HG02870 (cell line): ENCODE measurements at regions not wholly inside any gene's neighbourhood (a gene's known extent, or its start where the extent isn't known, plus 50 kb on each side); places are given as distances from the start of the nearest gene placed in this dataset.
"Not testable (repeated sequence)": the region's sequence is repeated elsewhere in the genome, so short reads cannot be mapped to it uniquely, and the experiment has no call there.

ENCODE experiments used
- ATAC-seq: cut with Tn5 transposase; IDR thresholded peaks from one replicate; pipeline ENCODE4 v1.9.1; 2021; ENCODE audit warnings: mild to moderate bottlenecking, moderate library complexity; ENCODE audit not compliant: unreplicated experiment

DNA sequence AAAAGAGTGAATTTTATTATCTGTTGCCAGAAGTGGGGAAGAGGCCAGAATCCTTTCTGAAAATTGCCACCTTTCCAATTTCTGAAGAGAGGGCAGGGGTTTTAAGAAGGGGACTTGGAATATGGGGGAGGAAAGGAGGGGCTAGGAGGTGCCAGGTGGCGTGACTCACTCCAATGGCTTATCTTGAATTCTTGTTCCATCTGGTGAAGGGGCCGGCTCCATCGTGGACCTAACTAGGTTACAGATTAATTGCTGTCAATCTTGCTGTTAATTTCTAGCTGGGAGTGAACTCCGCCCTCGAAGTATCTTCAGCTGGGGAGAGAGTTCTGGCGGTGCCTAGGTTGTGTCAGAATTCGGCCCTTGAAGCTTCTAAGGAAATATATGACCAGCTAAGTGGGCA, 138.7 kb downstream of the YTHDC2 start:
- no peak for ATAC-seq

DNA sequence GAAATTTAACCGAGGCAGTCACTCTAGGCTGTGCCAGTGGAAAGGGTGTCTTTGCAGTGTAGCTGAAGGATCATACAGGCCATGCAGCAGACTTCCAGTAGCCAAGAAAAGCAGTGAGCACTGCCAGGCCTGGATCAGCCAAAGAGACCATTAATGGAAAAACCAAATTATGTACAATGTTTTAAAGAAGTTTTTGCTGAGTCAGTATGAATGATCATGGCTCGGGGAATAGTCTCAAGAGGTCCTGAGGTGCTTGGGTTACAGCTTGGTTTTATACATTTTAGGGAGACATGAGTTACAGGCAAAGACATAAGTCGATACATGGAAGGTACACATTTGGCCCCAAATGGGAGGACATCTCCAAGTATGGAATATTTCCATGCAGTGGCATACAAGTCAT, 141.3 kb downstream of the YTHDC2 start:
- ATAC-seq: no peak

GRCh38 chr5:113660206-113660605, 146.7 kb downstream of the YTHDC2 start:
- no peak for ATAC-seq

- ATAC-seq: no peak
Measured at GRCh38 chr5:113660706-113661250, 147.3 kb downstream of the YTHDC2 start.

DNA sequence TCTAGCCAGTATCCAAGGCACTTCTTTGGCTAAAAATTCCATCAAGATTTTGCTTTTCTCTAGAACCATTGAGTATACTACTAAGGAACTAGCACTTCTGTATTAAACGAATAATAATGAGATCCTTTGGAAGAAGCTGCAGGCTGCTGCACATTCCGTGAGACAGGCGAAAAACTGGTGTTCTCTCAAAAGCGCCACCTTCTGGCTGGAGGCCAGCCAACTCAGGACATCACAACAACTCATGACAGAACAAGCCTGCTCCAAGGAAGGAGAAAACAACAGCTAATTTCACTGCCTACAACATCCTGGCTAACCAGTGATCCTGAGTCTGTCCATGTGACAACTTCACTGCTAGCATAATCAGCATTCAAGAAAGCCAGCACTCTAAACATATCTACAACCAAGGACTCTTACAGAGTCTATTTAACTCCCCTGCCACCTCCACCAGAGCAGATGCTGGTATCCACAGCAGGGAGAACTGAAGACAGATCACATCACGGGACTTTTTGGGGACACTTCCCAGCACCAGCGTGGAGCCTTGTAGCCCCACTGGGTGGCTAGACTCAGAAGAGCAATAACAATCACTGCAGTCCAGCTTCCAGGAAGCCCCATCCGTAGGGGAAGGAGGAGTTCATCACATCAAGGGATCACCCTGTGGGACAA, 150.5 kb downstream of the YTHDC2 start:
- peak; percentile 90 for ATAC-seq

GRCh38 chr5:113673041-113673440, 159.5 kb downstream of the YTHDC2 start:
- no peak for ATAC-seq

DNA sequence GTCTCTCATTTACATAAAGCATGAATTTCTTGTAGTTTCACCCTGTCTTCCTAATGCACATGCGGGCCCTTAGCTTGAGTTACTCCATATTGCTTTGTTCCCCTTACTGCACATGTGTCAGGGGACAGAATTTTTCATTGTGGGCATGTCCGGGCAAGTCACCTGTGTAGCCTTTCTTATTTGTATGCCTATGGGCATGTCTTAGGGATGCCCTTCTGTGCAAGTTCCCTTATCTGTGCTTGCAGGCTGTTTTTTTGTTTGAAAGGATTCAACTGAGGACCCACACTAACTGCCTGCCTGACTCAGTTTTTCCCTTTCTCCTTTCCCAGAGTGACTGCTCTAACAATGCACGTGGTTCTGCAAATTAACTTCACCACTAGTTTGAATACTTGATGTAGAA, 161.7 kb downstream of the YTHDC2 start:
- no peak for ATAC-seq

GRCh38 chr5:113678202-113678601, 164.7 kb downstream of the YTHDC2 start:
- no peak for ATAC-seq

DNA sequence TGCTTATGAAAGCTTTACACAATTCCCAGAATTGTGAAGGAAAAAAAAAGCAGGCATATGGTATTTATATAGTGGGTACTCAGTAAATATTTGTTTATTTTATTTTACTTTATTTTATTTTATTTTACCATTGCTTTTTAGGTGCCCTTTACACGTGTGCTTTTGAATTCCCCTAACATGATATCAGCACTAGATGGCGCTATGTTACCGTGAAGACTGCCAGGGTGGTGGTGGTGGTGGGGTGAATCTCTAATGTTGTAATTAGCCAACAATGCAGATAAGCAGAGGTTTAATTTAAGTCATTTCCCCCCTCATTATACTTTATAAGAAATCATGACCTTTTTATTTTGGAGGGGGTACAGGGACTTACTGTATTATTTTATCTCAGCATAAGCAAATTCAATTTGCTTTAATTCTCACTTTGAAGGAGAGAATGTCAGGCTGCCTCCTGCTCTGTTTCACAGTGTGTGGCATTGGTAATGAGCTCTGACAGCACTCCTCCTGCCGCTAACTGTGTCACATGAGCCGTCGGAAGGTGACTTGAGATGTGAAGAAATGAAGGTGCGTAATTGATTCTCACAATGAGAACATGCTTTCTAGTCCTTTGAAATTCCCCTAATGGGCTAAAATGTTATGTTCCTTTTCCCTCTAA, 165.6 kb downstream of the YTHDC2 start:
- ATAC-seq: peak; percentile 60

GRCh38 chr5:113680534-113680933, 167.0 kb downstream of the YTHDC2 start:
- ATAC-seq: no peak

GRCh38 chr5:113682497-113683136, 169.1 kb downstream of the YTHDC2 start:
- ATAC-seq: no peak

GRCh38 chr5:113683211-113683610, 169.7 kb downstream of the YTHDC2 start:
- no peak for ATAC-seq

DNA sequence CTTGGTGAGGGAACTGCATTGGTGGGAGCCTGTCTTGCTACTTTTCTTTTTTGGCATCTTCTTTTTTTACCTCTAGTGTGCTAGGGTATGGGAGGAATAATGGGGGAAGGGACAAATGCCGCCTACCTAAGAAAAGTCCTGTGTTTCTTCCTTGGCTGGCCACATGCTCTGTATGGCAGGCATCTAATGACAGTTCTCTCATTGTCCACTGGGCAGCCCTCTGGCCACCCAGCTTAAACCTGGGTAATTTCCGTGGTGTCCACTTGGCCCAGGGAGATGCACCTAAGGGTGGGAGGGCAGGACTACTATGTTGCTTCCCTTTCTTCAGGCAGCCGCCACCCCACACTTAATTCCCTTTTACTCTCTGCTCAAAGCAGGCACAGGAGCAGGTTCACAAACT, 173.1 kb downstream of the YTHDC2 start:
- no peak for ATAC-seq

DNA sequence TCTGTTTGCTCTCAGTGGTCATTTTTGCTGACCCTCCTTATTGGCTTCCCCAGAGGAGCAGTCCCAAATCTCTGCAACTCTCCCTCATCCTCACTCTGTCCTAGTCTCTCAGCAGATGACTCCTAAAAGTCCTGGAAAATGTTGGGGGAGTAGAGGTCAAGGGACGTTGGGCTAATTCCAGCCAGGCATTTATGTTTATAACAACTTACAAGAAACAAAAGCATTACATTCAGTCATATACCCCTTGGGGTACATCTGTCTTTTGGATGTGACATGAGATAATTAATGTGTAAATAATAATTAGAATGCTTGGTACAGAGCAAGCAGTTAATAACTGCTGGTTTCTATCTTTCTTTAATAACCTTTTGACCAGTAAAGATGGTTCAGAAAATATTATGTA, 176.2 kb downstream of the YTHDC2 start:
- ATAC-seq: no peak

DNA sequence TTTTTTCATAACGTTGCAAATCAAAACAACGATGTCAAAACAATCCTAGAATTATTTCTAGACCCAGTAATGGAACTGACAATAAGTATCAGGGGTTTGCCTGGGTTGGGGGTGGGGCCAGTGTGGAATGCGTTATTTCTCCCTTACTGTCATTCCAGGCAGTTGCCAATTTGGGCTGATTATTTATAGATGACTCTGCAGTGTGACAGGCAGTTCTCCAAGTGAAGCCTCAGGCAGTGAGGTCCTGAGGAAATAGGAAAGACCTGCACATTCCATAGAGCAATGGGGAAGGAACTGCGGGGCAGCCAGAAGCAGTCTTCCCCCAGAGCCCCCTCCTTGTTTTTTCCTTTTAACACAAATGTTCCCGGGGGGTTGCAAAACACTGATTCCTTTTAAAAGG, 179.0 kb downstream of the YTHDC2 start:
- no peak for ATAC-seq

GRCh38 chr5:113692891-113693457, 179.5 kb downstream of the YTHDC2 start:
- ATAC-seq: no peak

DNA sequence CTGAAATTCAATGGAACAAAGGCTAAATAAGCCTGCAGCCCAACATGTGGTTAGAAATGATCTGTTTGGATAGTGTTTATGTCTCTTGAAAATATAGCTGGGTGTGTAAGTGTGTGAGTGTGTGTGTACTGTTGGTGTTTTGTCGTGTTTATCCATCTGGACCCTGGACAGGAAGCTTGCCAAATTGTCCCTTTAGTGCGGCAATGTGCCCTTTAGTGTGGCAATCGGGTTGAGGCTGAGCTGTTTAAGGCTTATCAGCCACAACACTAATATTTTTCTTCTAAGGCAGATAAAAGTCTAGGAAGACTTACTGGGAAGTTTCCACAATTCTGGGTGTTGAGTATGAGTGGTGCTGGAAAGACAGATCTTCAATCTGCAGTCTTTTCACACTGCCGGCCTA, 180.2 kb downstream of the YTHDC2 start:
- no peak for ATAC-seq

DNA sequence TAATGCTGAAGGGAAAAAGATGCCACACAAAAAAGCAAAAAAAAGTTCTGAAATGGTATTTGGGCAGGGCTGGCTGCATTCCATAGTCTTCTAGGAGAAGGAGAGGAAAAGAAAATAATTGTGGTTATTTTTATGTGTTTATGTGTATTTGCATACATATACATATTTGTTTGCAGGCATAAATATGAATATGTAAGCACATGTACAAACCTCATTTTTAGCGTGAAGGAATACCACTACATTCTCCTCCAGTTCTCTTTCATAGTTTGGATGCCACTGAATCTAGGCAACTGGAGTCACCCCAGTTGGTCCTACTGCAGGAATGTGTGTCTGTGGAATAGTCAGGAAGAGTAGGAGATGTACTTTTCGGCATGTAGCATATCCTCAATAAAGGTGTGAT, 181.1 kb downstream of the YTHDC2 start:
- ATAC-seq: no peak

DNA sequence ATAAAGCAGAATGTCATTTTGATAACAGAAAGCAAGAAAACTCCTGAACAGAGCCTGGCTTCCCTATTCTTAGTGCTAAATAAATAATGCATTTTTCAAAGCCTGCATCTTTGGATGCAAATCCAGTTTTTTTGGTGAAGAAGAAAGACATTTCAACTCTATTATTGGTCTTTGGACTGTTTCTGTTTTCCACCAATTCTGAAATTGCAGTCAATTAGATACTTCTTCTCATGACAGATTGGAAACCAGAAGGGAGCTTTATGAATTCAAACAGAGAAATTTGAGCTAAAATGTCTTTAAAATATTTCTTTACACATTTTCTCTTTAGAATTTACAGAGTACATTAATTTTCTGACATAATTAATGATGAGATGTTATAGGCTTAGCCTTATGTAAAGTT, 189.8 kb downstream of the YTHDC2 start:
- no peak for ATAC-seq

DNA sequence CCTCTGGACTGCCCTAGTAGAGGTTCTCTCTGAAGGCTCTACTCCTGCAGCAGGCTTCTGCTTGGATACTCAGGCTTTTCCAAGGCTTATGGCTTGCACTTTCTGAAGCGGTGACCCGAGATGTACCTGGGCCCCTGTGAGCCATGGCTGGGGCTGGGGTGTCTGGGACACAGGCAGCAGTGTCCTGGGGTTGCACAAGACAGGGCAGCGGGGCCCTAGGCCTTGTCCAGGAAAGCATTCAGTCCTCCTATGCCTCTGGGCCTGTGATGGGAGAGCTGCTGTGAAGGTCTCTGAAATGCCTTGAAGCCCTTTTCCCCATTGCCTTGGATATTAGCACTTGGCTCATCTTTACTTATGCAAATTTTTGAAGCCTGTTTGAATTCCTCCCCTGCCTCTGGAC, 192.2 kb downstream of the YTHDC2 start:
- no peak for ATAC-seq

- no peak for ATAC-seq
Measured at GRCh38 chr5:113713051-113713450, 199.6 kb downstream of the YTHDC2 start.

- not testable (repeated sequence) for ATAC-seq
Measured at GRCh38 chr5:113715921-113716320, 202.4 kb downstream of the YTHDC2 start.
